Activated CD4-positive, alpha-beta T cell treated with anti-CD3 and anti-CD28 coated beads, Interleukin-2, amount 50 U/mL, for 4 hours (primary cell): ENCODE measurements at regions not wholly inside any gene's neighbourhood (a gene's known extent, or its start where the extent isn't known, plus 50 kb on each side); places are given as distances from the start of the nearest gene placed in this dataset.
"Not testable (repeated sequence)": the region's sequence is repeated elsewhere in the genome, so short reads cannot be mapped to it uniquely, and the experiment has no call there.

Source experiments
- DNase-seq, 2 experiments: peaks; one replicate each; pipeline ENCODE4 v3.0.0-alpha.2; 2020

GRCh38 chr7:82701949-82702348 lies 258.4 kb upstream of the CACNA2D1 start:
- DNase-seq = no peak

DNA sequence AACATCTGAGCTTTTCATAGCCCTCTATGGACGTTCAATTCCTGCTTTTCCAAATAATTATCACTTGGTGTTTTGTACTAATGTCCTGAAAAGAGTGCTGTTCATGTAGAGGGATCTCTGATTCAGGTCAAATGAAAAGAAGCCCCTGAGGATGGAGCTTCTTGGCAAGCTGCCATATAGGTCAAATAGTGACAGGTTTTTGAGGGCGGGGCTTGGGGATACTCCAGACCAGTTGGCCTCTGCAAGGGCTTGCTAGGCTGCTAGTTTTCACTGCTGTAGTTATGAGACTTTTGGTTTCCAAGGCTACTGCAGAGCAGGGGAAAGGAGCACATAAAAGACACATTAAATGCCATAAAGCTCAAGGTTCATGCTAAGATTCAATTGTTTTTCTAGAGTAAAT lies 257.2 kb upstream of the CACNA2D1 start:
- no peak for DNase-seq

DNA sequence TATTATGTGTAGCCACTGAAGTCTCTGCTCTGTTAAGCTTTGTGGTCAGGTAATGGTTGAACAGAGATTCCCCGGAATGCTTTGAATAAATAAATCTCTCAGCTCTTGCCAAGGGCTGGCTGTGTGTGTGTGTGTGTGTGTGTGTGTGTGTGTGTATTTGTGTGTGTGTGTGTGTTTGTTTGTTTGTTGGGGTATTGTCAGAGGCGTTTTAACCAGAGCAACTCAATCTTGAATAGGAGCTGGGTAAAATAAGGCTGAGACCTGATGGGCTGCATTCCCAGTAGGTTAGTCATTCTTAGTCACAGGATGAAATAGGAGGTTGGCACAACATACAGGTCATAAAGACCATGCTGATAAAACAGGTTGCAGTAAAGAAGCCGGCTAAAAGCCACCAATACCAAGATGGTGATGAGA lies 256.2 kb upstream of the CACNA2D1 start:
- DNase-seq = no peak

DNA sequence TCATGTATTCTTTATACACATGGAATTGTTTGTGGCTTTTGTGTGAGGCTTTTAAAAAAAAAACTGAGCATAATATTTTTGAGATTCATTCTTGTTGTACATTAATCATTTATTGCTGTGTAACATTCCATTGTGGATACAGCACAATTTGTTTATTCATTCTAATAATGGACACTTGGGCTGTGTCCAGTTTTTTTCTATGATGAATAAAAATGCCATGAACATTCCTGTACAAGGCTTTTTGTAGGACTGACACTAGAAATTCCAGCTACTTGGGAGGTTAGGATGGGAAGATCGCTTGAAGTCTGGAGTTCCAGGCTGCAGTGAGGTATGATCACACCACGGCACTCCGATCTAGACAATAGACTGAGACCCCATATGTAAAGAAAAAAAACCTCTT lies 254.3 kb upstream of the CACNA2D1 start:
- DNase-seq = no peak

DNA sequence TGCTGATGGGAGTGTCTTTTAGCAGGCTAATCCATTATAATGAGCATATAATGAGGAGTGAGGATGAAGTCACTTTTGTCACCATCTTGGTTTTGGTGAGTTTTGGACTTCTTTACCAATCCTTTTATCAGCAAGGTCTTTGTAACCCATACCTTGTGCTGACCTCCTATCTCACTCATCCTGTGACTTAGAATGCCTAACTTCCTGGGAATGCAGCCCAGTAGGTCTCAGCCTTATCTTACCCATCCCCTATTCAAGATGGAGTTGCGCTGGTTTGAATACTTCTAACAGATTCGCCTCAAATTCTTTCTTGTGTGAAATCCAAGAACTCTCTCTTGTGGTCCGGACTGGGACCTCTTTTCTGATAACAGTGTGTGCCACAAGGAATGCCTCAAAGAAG lies 253.1 kb upstream of the CACNA2D1 start:
- no peak for DNase-seq

DNA sequence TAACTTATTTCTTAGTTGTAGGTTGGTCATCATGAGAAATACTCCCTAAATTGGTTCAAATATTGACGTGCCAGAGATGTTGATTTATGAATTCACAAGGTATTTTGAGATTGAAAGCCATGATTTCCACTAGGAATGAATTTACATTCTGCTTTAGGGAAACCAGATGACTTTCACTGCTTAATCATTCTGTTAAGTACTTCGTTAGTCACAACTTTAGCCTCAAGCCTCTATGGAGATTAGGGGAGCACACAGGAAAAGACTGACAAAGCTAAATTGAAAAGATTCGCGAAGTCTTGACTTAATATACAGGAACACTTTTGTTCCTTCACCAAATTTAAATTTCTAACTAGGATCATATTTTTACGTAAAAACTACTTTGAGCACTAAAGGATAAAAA lies 250.4 kb upstream of the CACNA2D1 start:
- no peak for DNase-seq

GRCh38 chr7:82690929-82691328 lies 247.4 kb upstream of the CACNA2D1 start:
- no peak for DNase-seq

GRCh38 chr7:82685214-82685613 lies 241.6 kb upstream of the CACNA2D1 start:
- no peak for DNase-seq

DNA sequence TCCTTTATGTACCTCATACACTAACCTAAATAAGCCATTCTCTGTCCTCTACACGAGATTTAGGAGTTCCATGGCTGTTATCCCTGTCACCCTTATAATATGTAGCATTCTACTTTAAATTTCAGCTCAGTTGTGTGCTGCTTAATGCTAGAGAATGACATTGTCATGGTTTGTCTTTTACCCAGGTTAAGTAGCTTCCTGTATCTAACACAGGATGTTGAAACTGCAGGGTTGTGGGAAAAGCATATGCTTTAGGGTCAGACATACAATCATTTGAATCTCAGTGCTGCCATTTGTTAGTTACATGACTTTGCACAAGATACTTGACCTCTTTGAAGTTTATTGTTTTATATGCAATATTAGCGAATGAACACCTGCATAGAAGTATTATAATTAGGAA lies 235.1 kb upstream of the CACNA2D1 start:
- no peak for DNase-seq

DNA sequence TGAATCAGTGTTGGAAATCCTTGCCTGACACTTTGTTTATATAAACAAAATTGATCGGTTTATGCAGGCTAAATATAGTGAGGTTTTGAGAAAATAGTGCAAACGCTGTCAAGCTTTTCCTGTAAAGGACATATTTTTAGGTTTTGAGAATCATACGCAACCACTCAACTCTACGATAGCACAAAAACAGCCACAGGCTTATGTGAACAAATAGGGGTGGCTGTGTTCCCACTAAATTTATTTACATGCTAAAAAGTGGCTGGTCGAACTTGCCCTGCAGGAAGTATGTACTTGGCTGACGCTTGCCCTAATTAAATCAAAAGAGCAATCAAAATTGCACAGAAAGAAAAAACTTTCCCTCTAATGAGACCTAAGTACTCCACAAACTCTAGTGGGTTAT lies 234.7 kb upstream of the CACNA2D1 start:
- DNase-seq = no peak

DNA sequence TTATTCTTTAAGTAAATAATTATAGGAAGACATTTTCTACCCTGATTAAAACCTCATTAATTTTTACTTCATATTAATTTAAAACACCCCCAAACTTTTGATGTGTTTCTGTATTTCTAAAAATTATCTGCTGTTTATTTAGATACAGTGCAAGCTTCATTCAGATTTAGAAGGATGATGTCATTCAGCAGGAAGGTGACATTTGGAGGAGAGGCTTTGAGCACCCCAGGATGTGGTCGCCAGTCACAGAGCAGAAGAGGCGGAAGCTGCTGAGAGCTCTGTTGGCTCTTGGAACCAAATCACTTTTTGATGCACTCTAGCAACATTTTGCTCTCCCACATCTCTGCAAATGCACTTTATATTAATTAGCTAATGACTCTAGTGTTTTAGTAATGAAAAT lies 233.9 kb upstream of the CACNA2D1 start:
- DNase-seq = peak; percentile 6 to 7

GRCh38 chr7:82676777-82677463 lies 233.3 kb upstream of the CACNA2D1 start:
- DNase-seq = no peak

GRCh38 chr7:82675396-82675795 lies 231.8 kb upstream of the CACNA2D1 start:
- DNase-seq = no peak

GRCh38 chr7:82674268-82674667 lies 230.7 kb upstream of the CACNA2D1 start:
- DNase-seq = no peak

DNA sequence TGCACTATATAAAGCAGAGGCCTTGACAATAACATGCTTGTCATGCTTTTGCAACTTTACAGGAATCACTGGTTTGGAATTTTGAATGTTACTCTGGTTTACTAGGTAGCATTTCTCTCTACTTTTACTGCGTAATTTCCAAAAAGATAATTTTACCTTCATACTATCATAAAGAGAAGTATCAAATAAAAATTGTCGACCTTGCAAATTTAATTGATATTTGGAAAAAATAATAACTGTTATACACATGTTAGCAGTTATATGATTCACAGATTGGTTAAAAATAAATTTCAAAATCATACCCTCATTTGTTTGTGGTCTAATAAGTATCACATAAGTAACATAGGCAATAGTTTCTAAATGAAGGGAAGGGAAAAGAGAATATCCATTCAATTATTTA lies 228.5 kb upstream of the CACNA2D1 start:
- no peak for DNase-seq

- no peak for DNase-seq
These were observed 225.6 kb upstream of the CACNA2D1 start for GRCh38 chr7:82669141-82669540.

DNA sequence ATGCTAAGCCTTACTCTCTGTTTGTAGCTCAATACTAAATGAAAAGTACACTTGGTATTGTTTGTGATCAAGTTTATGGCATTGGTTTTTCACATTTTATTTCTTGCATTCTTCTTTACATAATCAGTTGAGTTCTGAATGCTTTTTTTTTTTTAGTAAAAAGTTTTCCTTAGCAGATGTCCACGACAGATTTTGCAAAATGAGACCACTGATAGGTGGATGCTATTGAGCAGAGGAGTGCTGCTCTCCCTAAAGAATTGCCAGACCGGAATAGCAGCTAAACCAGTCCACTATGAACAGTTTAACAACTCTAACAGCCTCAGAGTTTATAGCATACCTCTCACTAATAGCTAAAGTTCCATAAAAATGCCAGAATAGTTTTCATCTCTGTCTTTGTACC lies 225.1 kb upstream of the CACNA2D1 start:
- DNase-seq = no peak

DNA sequence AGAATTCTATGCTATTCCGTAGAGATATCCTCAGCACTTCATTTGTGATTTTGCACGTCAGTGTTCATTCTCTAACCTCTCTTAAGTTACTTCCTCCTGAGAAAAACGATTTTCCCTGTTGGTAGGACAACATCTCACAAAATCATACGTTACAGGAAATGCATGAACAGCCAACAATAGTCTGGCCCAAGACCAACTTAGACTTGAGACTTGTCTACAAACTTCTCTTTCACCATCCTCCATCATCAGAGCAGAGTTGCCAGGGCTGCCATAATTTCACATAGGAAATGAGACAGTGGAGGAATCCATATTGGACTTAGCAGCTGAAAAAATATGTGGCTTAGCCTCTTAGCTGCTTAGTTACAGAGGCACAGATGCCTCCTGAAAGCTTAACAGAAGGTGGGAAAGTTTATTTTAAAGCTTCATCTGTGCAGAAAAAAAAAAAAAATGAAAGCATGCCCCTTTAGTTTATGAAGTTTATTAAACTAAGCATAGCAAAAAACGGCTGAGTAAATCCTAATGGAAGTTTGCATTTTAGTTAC lies 222.5 kb upstream of the CACNA2D1 start:
- DNase-seq = no peak

- no peak for DNase-seq
These were observed 212.4 kb upstream of the CACNA2D1 start for GRCh38 chr7:82655965-82656364.

- DNase-seq = not testable (repeated sequence)
These were observed 206.5 kb upstream of the CACNA2D1 start for GRCh38 chr7:82650095-82650494.

- no peak for DNase-seq
These were observed 190.0 kb upstream of the CACNA2D1 start for GRCh38 chr7:82633592-82633991.

DNA sequence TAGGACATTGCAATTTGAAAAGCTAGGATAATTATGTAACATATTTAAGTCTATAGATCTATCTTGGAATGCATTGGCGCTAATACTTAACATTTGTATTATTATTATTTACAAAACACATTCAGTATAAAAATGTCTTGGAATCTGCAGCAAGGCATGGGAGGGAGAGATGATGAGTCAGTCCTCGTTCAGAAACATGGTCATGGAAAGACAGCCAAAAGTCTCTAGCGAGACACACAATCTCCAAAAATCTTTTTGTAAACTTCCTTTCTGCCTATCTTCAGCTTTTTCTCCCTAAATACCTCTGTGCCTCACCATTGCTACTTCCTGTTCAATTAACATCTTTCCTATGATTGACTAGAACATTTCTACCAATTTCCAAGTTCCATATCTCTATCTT lies 188.4 kb upstream of the CACNA2D1 start:
- no peak for DNase-seq

GRCh38 chr7:82629583-82629982 lies 186.0 kb upstream of the CACNA2D1 start:
- DNase-seq = no peak

GRCh38 chr7:82625377-82625776 lies 181.8 kb upstream of the CACNA2D1 start:
- DNase-seq = no peak

DNA sequence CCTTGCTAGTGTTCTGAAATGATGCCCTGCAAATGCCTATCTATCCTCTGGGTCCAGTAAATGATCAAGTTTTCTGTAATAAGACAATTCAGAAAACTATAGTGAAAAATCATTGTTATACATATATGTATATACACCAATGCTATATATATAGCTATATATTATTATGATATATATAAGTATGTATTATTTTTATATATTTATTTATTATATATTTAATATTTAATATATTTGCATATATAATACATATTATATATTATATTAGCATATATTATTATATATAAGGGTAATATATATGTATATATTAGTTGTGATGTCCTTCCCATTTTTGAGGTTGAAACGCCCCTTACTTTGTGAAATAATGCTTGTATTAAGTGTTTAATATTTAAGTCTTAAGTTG lies 181.4 kb upstream of the CACNA2D1 start:
- no peak for DNase-seq
